GM18951 (cell line): ENCODE measurements at regions not wholly inside any gene's neighbourhood (a gene's known extent, or its start where the extent isn't known, plus 50 kb on each side); places are given as distances from the start of the nearest gene placed in this dataset.

Source experiments
- POLR2A ChIP-seq: IDR thresholded peaks from 4 replicates; pipeline ENCODE4 v1.6.1; 2011; ENCODE audit warnings: mild to moderate bottlenecking; ENCODE audit not compliant: insufficient read length, insufficient read depth; ENCODE audit errors: extremely low read depth
- in situ Hi-C: fragments of 300-500 bp; cut with MboI; formaldehyde crosslinking; loops from one replicate; pipeline ENCODE4 v1.12.0; 2022; ENCODE audit warnings: low sequenced_read_pairs, mixed read lengths, inconsistent platforms; ENCODE audit not compliant: unreplicated experiment

- in situ Hi-C loops = no loop called here
- no peak for TF ChIP-seq POLR2A
Measured at GRCh38 chr4:24071612-24072372, 181.9 kb upstream of the PPARGC1A start.

GRCh38 chr4:24070117-24070516 lies 180.3 kb upstream of the PPARGC1A start:
- no peak for TF ChIP-seq POLR2A
- in situ Hi-C loops = no loop called here

- in situ Hi-C loops = no loop called here
- TF ChIP-seq POLR2A = no peak
Measured at GRCh38 chr4:24067367-24068193, 177.7 kb upstream of the PPARGC1A start.

GRCh38 chr4:24065974-24066373 lies 176.1 kb upstream of the PPARGC1A start:
- in situ Hi-C loops = no loop called here
- no peak for TF ChIP-seq POLR2A

GRCh38 chr4:24063731-24064130 lies 173.9 kb upstream of the PPARGC1A start:
- in situ Hi-C loops = no loop called here
- no peak for TF ChIP-seq POLR2A

GRCh38 chr4:24060932-24061331 lies 171.1 kb upstream of the PPARGC1A start:
- TF ChIP-seq POLR2A = no peak

GRCh38 chr4:24059839-24060238 lies 170.0 kb upstream of the PPARGC1A start:
- in situ Hi-C loops = no loop called here
- TF ChIP-seq POLR2A = no peak

More at GRCh38 chr4:24060932-24061331, 171.1 kb upstream of the PPARGC1A start:
- in situ Hi-C loops = no loop called here

- in situ Hi-C loops = no loop called here
Measured at GRCh38 chr4:24057915-24058559, 168.2 kb upstream of the PPARGC1A start.

GRCh38 chr4:24056289-24056688 lies 166.4 kb upstream of the PPARGC1A start:
- TF ChIP-seq POLR2A = no peak
- in situ Hi-C loops = no loop called here

More at GRCh38 chr4:24057915-24058559, 168.2 kb upstream of the PPARGC1A start:
- no peak for TF ChIP-seq POLR2A

GRCh38 chr4:24055623-24056022 lies 165.8 kb upstream of the PPARGC1A start:
- no peak for TF ChIP-seq POLR2A
- in situ Hi-C loops = no loop called here

- in situ Hi-C loops = no loop called here
- no peak for TF ChIP-seq POLR2A
Measured at GRCh38 chr4:24054910-24055309, 165.1 kb upstream of the PPARGC1A start.

- in situ Hi-C loops = no loop called here
- no peak for TF ChIP-seq POLR2A
Measured at GRCh38 chr4:24053934-24054333, 164.1 kb upstream of the PPARGC1A start.
